Thoracic aorta (tissue), 2 donors: ENCODE measurements at regions not wholly inside any gene's neighbourhood (a gene's known extent, or its start where the extent isn't known, plus 50 kb on each side); places are given as distances from the start of the nearest gene placed in this dataset.

Source experiments
- ATAC-seq: fragments of 150-250 bp; one replicate; pipeline ENCODE4 v1.8.0; 2017; ENCODE audit warnings: low read depth; ENCODE audit not compliant: insufficient number of reproducible peaks, low FRiP score
- DNase-seq: peaks from one replicate; pipeline ENCODE4 v3.0.0-alpha.2; 2020; ENCODE audit warnings: low spot score
- H3K27ac ChIP-seq, 2 donors: fragments of 200-600 bp; sonication (generic); 1 replicate in 1 of 2; 2 replicates in 1 of 2; pipeline ENCODE4 v1.5.1; 2016; ENCODE audit warnings: mild to moderate bottlenecking in 2 of 2, moderate library complexity in 2 of 2
- H3K27me3 ChIP-seq: fragments of 200-600 bp; sonication (generic); replicated peaks from 2 replicates; pipeline ENCODE4 v1.6.0; 2016; ENCODE audit warnings: mild to moderate bottlenecking; ENCODE audit not compliant: insufficient read depth
- H3K36me3 ChIP-seq: fragments of 200-600 bp; sonication (generic); one replicate; pipeline ENCODE4 v1.5.1; 2016
- H3K4me1 ChIP-seq, 2 donors: fragments of 200-600 bp; sonication (generic); 1 replicate in 1 of 2; 2 replicates in 1 of 2; pipeline versions ENCODE4 v1.5.1 to v1.6.0; 2016; ENCODE audit warnings: low read depth in 2 of 2, mild to moderate bottlenecking in 1 of 2; ENCODE audit not compliant: control insufficient read depth in 1 of 2
- H3K4me3 ChIP-seq: fragments of 200-600 bp; sonication (generic); 2 replicates; pipeline ENCODE4 v1.5.1; 2016; ENCODE audit warnings: mild to moderate bottlenecking
- H3K9me3 ChIP-seq: fragments of 200-600 bp; sonication (generic); 2 replicates; pipeline ENCODE4 v1.5.1; 2016
- CTCF ChIP-seq: fragments of 200-600 bp; sonication (generic); IDR thresholded peaks from one replicate; pipeline ENCODE4 v1.5.1; 2019; ENCODE audit warnings: antibody characterized with exemption

GRCh38 chr5:152456815-152457443 lies 51.9 kb upstream of the NMUR2 start:
- Histone ChIP-seq H3K9me3 (no peaks in the 10 kb centered on the region), H3K27ac (no peak overlapping the region), H3K36me3 (no peaks in the 10 kb centered on the region), H3K27me3 (no peaks in the 10 kb centered on the region), H3K4me3 (no peak overlapping the region), H3K4me1 (no peaks in the 10 kb centered on the region)
- no peak for DNase-seq
- no peak for ATAC-seq
- no peak for TF ChIP-seq CTCF

- Histone ChIP-seq H3K9me3 (no peaks in the 10 kb centered on the region), H3K4me1 (no peaks in the 10 kb centered on the region), H3K27ac (no peak overlapping the region), H3K36me3 (no peaks in the 10 kb centered on the region), H3K4me3 (no peak overlapping the region), H3K27me3 (no peaks in the 10 kb centered on the region)
- no peak for DNase-seq
- TF ChIP-seq CTCF, result no peak
- ATAC-seq, result no peak
Measured at GRCh38 chr5:152462021-152462721, 57.1 kb upstream of the NMUR2 start.

GRCh38 chr5:152464048-152464447 lies 59.0 kb upstream of the NMUR2 start:
- no peak for DNase-seq
- Histone ChIP-seq H3K27me3 (no peaks in the 10 kb centered on the region), H3K4me3 (no peak overlapping the region), H3K4me1 (no peaks in the 10 kb centered on the region), H3K9me3 (no peaks in the 10 kb centered on the region), H3K27ac (no peak overlapping the region), H3K36me3 (no peaks in the 10 kb centered on the region)
- no peak for ATAC-seq
- no peak for TF ChIP-seq CTCF

- no peak for TF ChIP-seq CTCF
- Histone ChIP-seq H3K4me1 (no peaks in the 10 kb centered on the region), H3K36me3 (no peaks in the 10 kb centered on the region), H3K4me3 (no peak overlapping the region), H3K27ac (no peak overlapping the region), H3K9me3 (no peaks in the 10 kb centered on the region), H3K27me3 (no peaks in the 10 kb centered on the region)
- ATAC-seq (no peak), DNase-seq (no peak)
Measured at GRCh38 chr5:152465140-152465539, 60.1 kb upstream of the NMUR2 start.

GRCh38 chr5:152466085-152466745 lies 61.1 kb upstream of the NMUR2 start:
- no peak for TF ChIP-seq CTCF
- ATAC-seq (no peak), DNase-seq (no peak)
- H3K4me3 ChIP-seq, result no peak overlapping the region
- H3K36me3 ChIP-seq, result no peaks in the 10 kb centered on the region
- no peaks in the 10 kb centered on the region for H3K4me1 ChIP-seq
- no peaks in the 10 kb centered on the region for H3K9me3 ChIP-seq
- H3K27ac ChIP-seq, result no peak overlapping the region
- no peaks in the 10 kb centered on the region for H3K27me3 ChIP-seq
